GM21825 (cell line): ENCODE measurements at regions not wholly inside any gene's neighbourhood (a gene's known extent, or its start where the extent isn't known, plus 50 kb on each side); places are given as distances from the start of the nearest gene placed in this dataset.

ENCODE experiments used
- ATAC-seq: cut with Tn5 transposase; IDR thresholded peaks from one replicate; pipeline ENCODE4 v1.9.1; 2021; ENCODE audit warnings: mild to moderate bottlenecking, moderate library complexity; ENCODE audit not compliant: unreplicated experiment

GRCh38 chr17:55829995-55830612 is 79.3 kb downstream of the PCTP start:
- no peak for ATAC-seq

- ATAC-seq = no peak
Measured at GRCh38 chr17:55830699-55831471, 80.0 kb downstream of the PCTP start.

- ATAC-seq = no peak
Measured at GRCh38 chr17:55833306-55833705, 82.5 kb downstream of the PCTP start.

- ATAC-seq = no peak
Measured at GRCh38 chr17:55842405-55843158, 91.7 kb downstream of the PCTP start.

GRCh38 chr17:55843785-55844184 is 92.9 kb downstream of the PCTP start:
- no peak for ATAC-seq

- ATAC-seq = no peak
Measured at GRCh38 chr17:55845385-55845784, 94.5 kb downstream of the PCTP start.

- ATAC-seq = no peak
Measured at GRCh38 chr17:55846745-55847144, 95.9 kb downstream of the PCTP start.

GRCh38 chr17:55852734-55853133 is 101.9 kb downstream of the PCTP start:
- ATAC-seq = peak; percentile 68

- no peak for ATAC-seq
Measured at GRCh38 chr17:55859301-55859795, 108.5 kb downstream of the PCTP start.

- ATAC-seq = no peak
Measured at GRCh38 chr17:55865072-55865762, 114.4 kb downstream of the PCTP start.

- no peak for ATAC-seq
Measured at GRCh38 chr17:55870044-55870443, 119.2 kb downstream of the PCTP start.

GRCh38 chr17:55872374-55872773 is 121.5 kb downstream of the PCTP start:
- no peak for ATAC-seq

- no peak for ATAC-seq
Measured at GRCh38 chr17:55873017-55873758, 122.3 kb downstream of the PCTP start.

GRCh38 chr17:55883149-55883548 is 132.3 kb downstream of the PCTP start:
- ATAC-seq = no peak

GRCh38 chr17:55887531-55887930 is 136.7 kb downstream of the PCTP start:
- ATAC-seq = no peak

- no peak for ATAC-seq
Measured at GRCh38 chr17:55889271-55889670, 138.4 kb downstream of the PCTP start.

- no peak for ATAC-seq
Measured at GRCh38 chr17:55895112-55895759, 144.4 kb downstream of the PCTP start.

- no peak for ATAC-seq
Measured at GRCh38 chr17:55897301-55897700, 146.4 kb downstream of the PCTP start.

GRCh38 chr17:55898195-55898594 is 147.3 kb downstream of the PCTP start:
- ATAC-seq = no peak

GRCh38 chr17:55900188-55900587 is 149.3 kb downstream of the PCTP start:
- no peak for ATAC-seq
